ENCODE measurements at regions not wholly inside any gene's neighbourhood (a gene's known extent, or its start where the extent isn't known, plus 50 kb on each side); places are given as distances from the start of the nearest gene placed in this dataset.

- intact Hi-C loops (cut with DNase I): no loop called here
- no peak for DNase-seq (ENCODE audit: low spot score)
- ATAC-seq: no peak
Measured at GRCh38 chr1:5532811-5533210, 459.4 kb downstream of the NPHP4 start.

DNA sequence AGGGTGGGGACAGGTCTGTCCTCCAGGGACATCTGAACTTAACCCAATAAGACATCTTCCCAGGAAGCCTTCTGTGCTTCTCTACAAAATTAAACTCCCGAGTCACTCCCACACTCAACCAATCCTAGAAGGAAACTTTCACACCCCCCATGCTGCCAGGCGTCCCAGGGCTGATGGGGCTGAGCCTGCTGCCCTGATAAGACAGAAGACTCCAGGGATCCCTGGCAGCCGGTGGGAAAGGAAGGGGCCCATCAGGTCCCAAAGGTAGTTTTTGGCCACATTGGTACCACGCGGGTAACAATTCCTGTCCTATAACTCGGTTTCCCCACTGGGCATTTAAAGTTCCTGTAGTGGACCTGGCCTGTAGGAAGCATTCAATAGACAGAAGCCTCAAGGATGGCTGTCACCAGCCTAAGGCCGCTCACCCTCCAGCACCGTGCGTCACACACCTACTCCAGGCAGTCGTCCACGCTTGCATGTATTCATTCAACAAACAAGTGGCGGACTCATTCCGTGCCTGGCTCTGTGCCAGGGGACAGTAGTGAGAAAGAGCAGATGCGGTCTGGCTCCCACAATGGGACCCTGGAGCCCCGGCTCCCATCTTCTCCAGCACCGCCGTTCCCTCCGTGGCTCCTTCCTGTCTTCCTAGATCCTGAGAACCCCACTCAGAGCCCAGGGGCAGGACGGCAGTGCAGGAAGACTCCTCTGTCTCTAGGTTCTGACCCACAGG lies 465.2 kb downstream of the NPHP4 start:
- no peak for ATAC-seq
- intact Hi-C loops (cut with DNase I): no loop called here
- DNase-seq (ENCODE audit: low spot score): peak; percentile 56

GRCh38 chr1:5526385-5526750 lies 465.9 kb downstream of the NPHP4 start:
- ATAC-seq: no peak
- intact Hi-C loops (cut with DNase I): no loop called here
- no peak for DNase-seq (ENCODE audit: low spot score)

DNA sequence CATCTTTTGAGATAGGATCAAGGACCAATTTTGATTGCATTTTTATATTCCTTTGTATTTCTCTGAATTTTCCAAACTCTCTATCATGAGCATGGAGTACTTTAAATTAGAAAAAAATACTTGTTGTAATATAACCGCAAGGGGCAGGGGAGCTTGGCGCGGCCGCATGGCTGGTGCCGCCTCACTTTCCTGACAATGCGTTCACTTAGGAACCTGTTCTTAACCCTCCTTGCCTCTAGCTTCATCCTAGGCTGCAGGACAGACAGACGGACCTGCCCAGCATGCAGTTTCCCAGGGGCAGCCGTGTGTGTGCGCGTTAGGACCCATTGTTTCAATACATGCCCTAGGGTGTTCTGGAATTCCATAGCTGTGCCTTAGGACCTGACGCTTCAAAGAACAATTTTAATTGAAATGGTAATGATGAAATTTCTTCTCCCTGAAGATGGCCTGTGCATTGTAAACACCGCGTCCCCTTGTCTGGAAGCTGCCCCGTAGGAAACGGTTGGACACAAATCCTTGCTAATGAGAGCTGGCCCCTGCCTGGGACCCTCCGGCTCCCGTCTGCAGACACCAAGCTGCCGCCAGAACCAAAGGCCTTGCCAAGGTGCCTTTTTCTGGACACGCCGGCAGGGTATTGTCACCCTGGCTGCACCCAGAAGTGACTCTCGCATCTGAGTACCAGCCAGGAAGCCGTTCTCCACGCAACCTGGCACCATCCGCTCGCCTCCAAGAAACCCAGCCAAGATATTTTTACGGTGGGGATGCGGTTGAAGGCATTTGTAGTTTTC lies 466.4 kb downstream of the NPHP4 start:
- intact Hi-C loops (cut with DNase I): no loop called here
- no peak for ATAC-seq
- DNase-seq (ENCODE audit: low spot score): no peak

- ATAC-seq (no peak), DNase-seq (ENCODE audit: low spot score) (no peak)
- intact Hi-C loops (cut with DNase I): no loop called here
Measured at GRCh38 chr1:5522531-5523145, 469.6 kb downstream of the NPHP4 start.

GRCh38 chr1:5519366-5520135 lies 472.7 kb downstream of the NPHP4 start:
- no peak for DNase-seq (ENCODE audit: low spot score)
- ATAC-seq: no peak
- intact Hi-C loops (cut with DNase I): no loop called here

GRCh38 chr1:5516756-5517155 lies 475.5 kb downstream of the NPHP4 start:
- intact Hi-C loops (cut with DNase I): no loop called here
- DNase-seq (ENCODE audit: low spot score) (no peak), ATAC-seq (no peak)

- DNase-seq (ENCODE audit: low spot score): no peak
- intact Hi-C loops (cut with DNase I): no loop called here
- no peak for ATAC-seq
Measured at GRCh38 chr1:5515501-5515900, 476.7 kb downstream of the NPHP4 start.

- intact Hi-C loops (cut with DNase I): no loop called here
- peak; percentile 86 for DNase-seq (ENCODE audit: low spot score)
- peak; percentile 80 for ATAC-seq
Measured at GRCh38 chr1:5514527-5515183, 477.6 kb downstream of the NPHP4 start.

- intact Hi-C loops (cut with DNase I): no loop called here
- peak; percentile 10 for ATAC-seq
- no peak for DNase-seq (ENCODE audit: low spot score)
Measured at GRCh38 chr1:5513846-5514526, 478.2 kb downstream of the NPHP4 start.

DNA sequence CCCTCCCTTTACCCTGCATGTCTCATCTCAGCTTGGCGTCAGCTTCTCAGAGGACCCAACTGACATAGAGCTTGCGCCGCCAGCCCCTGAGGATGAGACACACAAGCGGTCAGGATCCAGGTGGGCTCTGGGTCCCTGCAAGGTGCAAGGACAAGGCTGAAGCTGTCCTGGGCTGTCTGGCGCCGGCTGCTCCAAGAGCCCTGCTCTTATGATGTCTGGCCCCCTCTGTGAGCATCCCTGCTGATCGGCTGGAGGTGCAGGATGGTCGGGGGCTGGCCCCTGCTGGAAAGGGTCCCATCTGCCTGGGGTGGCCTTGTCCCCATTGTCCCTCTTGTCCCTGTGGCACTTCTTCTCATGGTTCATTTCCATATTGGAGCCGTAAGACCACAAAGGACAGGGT lies 479.0 kb downstream of the NPHP4 start:
- no peak for DNase-seq (ENCODE audit: low spot score)
- intact Hi-C loops (cut with DNase I): no loop called here
- ATAC-seq: no peak

DNA sequence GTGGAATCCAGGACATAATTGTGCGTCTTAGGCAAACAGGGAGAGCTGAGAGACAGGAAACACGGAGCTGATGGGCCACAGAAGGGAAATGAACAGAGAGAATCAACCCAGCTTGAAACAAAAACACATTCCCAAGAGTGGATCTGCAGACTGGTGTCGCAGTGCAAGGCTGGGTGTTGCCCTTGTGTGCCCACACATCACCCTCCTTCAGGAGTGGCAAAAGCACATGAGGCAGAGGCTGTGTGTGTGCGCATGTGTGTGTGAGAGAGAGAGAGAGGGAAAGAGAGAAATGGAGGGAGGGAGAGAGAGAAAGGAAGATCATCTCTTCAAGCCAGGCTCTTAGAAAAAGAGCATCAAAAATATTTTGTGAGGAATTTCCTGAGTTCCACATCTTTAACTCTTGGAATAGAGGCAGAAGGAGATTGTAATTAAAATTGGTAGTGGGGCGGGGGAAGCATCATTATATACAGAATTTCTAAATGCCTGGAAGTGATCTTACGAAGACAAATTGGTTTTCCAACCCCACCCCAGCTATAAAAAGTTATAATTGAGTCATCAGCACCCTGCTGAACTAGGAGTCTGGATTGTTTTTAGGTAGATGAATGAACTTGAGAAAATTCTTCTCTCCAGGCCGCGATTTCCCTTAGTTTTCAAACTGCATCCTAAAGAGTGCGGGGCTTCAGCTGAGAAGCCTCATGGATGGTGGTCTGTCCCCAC lies 480.7 kb downstream of the NPHP4 start:
- ATAC-seq (no peak), DNase-seq (ENCODE audit: low spot score) (no peak)
- intact Hi-C loops (cut with DNase I): no loop called here

DNA sequence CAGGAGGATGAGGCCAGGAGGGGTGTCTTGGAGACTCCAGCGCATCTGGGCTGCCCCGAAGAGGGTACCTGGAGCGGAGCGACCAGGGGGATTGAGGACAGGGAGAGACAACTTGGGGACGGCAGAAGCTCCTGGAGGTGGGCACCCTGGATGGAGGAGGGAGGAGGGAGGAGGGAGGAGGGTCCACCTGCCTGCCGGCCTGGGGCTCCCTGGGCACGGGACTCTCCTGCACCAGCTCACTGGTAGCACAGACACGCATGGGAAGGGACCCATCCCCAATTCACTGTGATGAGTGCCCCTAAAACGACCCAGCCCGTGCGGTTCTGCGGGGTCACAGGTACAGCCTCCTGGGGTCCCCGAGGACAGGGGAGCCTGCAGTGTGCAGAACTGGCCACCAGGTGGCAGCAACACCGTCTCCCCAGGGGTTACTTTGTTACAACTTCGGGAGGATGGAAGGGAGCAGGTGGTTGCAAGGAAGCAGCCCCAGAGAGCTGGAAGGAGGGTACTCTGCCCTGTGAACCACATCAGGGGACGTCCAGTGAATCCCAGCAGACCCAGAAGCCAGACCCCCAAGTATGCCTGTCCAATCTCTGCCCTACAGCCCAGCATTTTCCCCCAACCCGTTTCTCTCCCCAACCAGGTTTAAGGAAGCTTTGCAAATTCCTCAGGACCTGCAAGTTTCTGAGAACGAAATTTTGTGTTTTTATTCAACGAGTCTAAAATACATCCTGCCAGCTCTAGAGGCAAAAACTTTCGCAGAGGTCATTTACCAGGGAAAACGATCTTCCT lies 482.4 kb downstream of the NPHP4 start:
- DNase-seq (ENCODE audit: low spot score) (peak; percentile 83), ATAC-seq (peak; percentile 80)
- intact Hi-C loops (cut with DNase I): loop anchor here (1.0 to 10.0 kb wide), 3 partner anchors 25 to 465 kb away; no protein-coding TSS in a partner anchor

DNA sequence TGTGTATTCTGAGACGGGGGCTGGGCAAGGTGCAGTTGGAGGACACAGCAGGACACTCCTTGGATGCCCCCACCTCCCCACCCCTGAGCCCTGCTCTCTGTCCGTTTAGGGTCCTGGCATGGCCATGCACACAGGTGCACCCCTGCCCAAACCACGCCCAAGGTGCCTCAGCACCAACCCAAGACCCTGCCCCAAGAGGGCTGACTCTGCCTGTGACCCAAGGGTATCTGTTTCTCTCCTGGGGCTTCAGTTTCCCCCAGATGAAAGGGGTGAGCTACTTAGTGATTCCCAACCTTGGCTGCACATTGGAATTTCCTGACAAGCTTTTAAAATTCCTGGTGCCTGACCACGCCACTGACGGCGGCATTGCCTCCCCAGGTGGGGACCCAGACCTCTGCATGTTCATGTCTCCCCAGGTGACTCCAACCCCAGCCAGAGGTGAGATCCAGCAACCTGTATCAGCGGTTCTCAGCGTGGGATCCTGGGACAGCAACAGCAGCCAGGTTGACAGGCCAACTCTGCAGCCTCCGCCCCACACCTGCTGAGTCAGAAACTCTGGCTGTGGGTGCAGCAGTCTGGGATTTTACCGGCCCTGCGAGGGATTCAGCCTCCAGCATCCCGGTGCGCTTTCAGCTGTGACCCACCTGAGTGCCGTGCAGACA lies 483.4 kb downstream of the NPHP4 start:
- peak; percentile 45 for DNase-seq (ENCODE audit: low spot score)
- intact Hi-C loops (cut with DNase I): loop anchor here (1.0 to 10.0 kb wide), 3 partner anchors 23 to 466 kb away; no protein-coding TSS in a partner anchor
- ATAC-seq: no peak

- intact Hi-C loops (cut with DNase I): loop anchor here (10.0 kb wide), 2 partner anchors 237 to 467 kb away; no protein-coding TSS in a partner anchor
- no peak for ATAC-seq
- DNase-seq (ENCODE audit: low spot score): peak; percentile 34
Measured at GRCh38 chr1:5507340-5507739, 484.9 kb downstream of the NPHP4 start.

DNA sequence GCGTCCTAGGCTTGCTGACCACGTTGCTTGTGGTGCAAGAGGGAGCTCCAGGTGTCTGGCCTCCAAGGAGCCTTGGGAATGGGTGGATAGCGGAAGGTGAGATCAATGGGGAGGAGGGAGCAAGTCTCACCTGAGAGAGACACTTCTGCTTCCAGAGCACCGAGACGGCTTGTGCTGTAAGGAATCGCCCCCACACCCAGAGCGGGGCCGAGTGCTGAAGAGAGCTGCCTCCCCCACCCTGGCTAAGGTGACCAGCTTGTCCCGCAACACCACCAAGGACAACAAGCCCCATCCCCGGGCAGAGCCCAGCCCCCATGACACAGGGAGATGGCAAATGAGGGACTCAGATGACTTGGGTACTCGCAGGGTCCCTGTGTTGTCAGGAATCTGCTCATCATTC lies 485.6 kb downstream of the NPHP4 start:
- intact Hi-C loops (cut with DNase I): loop anchor here (10.0 kb wide), 2 partner anchors 238 to 468 kb away; no protein-coding TSS in a partner anchor
- ATAC-seq (no peak), DNase-seq (ENCODE audit: low spot score) (no peak)

Measured in sciatic nerve (tissue), 2 donors.